Suprapubic skin (tissue), 4 donors: ENCODE measurements at regions not wholly inside any gene's neighbourhood (a gene's known extent, or its start where the extent isn't known, plus 50 kb on each side); places are given as distances from the start of the nearest gene placed in this dataset.

Source experiments
- EP300 ChIP-seq: sonication (generic); formaldehyde crosslinking; IDR thresholded peaks from one replicate; pipeline ENCODE4 v1.6.1; 2017; ENCODE audit warnings: antibody characterized with exemption
- POLR2A ChIP-seq, 2 donors: fragments of 450-650 bp; IDR thresholded peaks; one replicate each; pipeline ENCODE4 v1.6.1; 2017; ENCODE audit warnings: antibody characterized with exemption in 2 of 2, mild to moderate bottlenecking in 2 of 2, moderate library complexity in 2 of 2
- POLR2AphosphoS5 ChIP-seq, 3 donors: sonication (generic); formaldehyde crosslinking; IDR thresholded peaks; one replicate each; pipeline ENCODE4 v1.6.1; 2017; ENCODE audit warnings: antibody characterized with exemption in 3 of 3
- TF ChIP-seq, protein P1 (sequence below), 2 donors: fragments of 200-600 bp in 1 of 2; fragments of 450-650 bp in 1 of 2; sonication (generic) in 1 of 2; IDR thresholded peaks; one replicate each; pipeline ENCODE4 v1.5.1; 2016 to 2019; ENCODE audit warnings: antibody characterized with exemption in 2 of 2, mild to moderate bottlenecking in 1 of 2, moderate library complexity in 1 of 2

DNA sequence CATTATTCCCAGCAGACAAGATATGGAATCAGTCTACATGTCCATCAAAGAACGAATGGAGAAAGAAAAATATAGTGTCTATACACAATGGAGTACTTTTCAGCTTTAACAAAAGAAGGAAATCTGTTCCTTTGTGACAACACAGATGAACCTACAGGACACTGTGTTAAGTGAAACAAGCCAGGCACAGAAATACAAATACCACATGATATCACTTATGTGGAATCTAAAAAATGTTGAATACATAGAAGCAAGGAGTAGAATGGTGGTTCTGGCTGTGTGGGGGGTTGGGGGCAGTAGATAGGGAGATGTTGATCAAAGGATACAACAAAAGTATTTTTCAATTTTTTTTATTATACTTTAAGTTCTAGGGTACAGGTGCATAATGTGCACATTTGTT lies 347.7 kb upstream of the MAP2 start:
- TF ChIP-seq, protein P1, sequence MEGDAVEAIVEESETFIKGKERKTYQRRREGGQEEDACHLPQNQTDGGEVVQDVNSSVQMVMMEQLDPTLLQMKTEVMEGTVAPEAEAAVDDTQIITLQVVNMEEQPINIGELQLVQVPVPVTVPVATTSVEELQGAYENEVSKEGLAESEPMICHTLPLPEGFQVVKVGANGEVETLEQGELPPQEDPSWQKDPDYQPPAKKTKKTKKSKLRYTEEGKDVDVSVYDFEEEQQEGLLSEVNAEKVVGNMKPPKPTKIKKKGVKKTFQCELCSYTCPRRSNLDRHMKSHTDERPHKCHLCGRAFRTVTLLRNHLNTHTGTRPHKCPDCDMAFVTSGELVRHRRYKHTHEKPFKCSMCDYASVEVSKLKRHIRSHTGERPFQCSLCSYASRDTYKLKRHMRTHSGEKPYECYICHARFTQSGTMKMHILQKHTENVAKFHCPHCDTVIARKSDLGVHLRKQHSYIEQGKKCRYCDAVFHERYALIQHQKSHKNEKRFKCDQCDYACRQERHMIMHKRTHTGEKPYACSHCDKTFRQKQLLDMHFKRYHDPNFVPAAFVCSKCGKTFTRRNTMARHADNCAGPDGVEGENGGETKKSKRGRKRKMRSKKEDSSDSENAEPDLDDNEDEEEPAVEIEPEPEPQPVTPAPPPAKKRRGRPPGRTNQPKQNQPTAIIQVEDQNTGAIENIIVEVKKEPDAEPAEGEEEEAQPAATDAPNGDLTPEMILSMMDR (IDR thresholded peaks at IDR 0.05): no peak
- TF ChIP-seq POLR2AphosphoS5 (IDR thresholded peaks at IDR 0.05) (no peak), POLR2A (IDR thresholded peaks at IDR 0.05) (no peak), EP300 (no peak)
